NB4 (cell line): ENCODE measurements at regions not wholly inside any gene's neighbourhood (a gene's known extent, or its start where the extent isn't known, plus 50 kb on each side); places are given as distances from the start of the nearest gene placed in this dataset.

ENCODE experiments used
- DNase-seq: peaks from one replicate; pipeline ENCODE4 v3.0.0; 2010; ENCODE audit warnings: low read depth
- H3K4me3 ChIP-seq: one replicate; pipeline ENCODE4 v1.5.1; 2011; ENCODE audit warnings: mild to moderate bottlenecking, low read depth, low read length, moderate library complexity
- MYC ChIP-seq: IDR thresholded peaks from 2 replicates; pipeline ENCODE4 v1.6.1; 2011; ENCODE audit warnings: low read depth, low read length
- POLR2A ChIP-seq: IDR thresholded peaks from 2 replicates; pipeline ENCODE4 v1.6.1; 2011; ENCODE audit warnings: mild to moderate bottlenecking; ENCODE audit not compliant: insufficient read length; ENCODE audit errors: extremely low read depth
- TF ChIP-seq, protein P1 (sequence below): IDR thresholded peaks from 2 replicates; pipeline ENCODE4 v1.6.1; 2011; ENCODE audit warnings: low read depth, low read length
- TF ChIP-seq, protein P2 (sequence below): IDR thresholded peaks from one replicate; pipeline ENCODE4 v1.5.1; 2012; ENCODE audit warnings: low read depth, low read length

DNA sequence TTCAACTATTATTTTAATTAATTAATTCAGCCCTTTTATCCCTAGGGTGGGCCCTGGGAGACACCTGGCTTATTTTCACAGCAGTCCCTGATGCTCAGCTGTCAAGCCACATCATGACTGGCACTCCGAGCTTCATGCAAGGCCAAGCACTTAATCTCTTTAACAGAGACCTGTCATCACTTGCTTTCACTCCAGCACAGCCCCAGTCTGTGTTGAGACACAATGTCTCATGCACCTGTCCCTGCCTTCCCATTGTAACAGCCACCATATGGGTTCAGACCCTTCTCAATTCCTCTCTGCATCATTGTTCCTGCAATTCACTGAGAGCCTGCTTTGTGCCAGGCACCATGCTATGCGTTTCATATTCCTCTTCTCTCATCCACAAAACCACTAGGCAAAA is 222.2 kb upstream of the TENM4 start:
- TF ChIP-seq POLR2A = no peak
- TF ChIP-seq, protein P1, sequence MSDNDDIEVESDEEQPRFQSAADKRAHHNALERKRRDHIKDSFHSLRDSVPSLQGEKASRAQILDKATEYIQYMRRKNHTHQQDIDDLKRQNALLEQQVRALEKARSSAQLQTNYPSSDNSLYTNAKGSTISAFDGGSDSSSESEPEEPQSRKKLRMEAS = no peak
- TF ChIP-seq MYC = no peak
- TF ChIP-seq, protein P2, sequence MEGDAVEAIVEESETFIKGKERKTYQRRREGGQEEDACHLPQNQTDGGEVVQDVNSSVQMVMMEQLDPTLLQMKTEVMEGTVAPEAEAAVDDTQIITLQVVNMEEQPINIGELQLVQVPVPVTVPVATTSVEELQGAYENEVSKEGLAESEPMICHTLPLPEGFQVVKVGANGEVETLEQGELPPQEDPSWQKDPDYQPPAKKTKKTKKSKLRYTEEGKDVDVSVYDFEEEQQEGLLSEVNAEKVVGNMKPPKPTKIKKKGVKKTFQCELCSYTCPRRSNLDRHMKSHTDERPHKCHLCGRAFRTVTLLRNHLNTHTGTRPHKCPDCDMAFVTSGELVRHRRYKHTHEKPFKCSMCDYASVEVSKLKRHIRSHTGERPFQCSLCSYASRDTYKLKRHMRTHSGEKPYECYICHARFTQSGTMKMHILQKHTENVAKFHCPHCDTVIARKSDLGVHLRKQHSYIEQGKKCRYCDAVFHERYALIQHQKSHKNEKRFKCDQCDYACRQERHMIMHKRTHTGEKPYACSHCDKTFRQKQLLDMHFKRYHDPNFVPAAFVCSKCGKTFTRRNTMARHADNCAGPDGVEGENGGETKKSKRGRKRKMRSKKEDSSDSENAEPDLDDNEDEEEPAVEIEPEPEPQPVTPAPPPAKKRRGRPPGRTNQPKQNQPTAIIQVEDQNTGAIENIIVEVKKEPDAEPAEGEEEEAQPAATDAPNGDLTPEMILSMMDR = no peak
- no peak for DNase-seq
- no peak overlapping the region for H3K4me3 ChIP-seq

DNA sequence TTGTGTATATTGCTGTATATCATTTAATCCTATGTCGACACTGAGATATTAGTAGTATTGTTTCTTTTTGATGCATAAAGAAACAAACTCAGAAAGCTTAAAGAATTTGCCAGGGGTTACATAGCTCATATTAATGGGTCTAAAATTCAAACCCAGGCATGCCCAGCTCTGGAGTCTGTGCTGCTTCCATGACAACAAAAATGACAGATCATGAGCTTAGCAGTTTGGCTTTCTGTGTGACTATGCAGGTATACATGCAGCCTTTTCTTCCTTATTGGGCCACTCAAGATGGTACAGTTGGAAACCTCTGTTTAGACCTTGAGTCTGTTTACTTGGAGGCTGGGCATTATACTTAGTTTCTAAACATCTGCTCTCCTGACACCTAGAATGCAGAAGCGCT is 220.5 kb upstream of the TENM4 start:
- no peak overlapping the region for H3K4me3 ChIP-seq
- DNase-seq = no peak
- TF ChIP-seq POLR2A = no peak
- no peak for TF ChIP-seq MYC
- TF ChIP-seq, protein P1 = no peak
- TF ChIP-seq, protein P2 = no peak

DNA sequence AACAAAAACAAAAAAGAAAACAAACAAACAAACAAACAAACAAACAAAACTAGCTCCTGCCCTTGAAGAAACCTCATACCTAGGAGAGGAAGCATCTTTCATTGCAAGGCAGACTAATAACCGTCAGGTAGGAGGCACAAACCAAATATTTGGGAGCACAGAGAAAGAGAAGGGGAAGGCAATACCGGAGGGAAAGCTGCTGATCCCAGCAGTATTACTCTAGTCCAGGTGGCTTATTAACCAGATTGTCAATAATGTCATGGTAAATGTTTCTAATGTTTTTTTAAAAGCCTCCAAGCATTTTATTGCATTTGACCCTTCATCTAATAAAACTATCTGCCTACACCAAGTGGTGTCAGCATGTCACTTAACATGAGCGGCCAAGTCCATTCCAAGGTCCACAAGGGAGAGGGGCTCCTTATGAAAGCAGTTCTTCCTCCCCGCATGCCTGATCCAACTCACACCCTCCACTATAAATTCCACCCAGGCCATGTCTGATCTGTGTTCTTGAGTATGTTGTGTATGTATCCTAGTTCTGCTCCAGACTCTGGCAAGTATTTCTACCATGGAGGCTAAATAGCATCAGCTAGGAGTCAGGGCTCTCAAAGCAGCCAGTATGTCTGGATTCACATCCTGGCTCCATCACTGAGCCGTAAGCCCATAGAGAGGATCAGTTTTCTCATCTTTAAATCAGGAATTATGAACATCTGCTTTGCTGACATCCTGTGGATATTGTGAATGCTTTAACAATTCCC is 208.1 kb upstream of the TENM4 start:
- H3K4me3 ChIP-seq = no peak overlapping the region
- no peak for DNase-seq
- TF ChIP-seq, protein P1 = no peak
- TF ChIP-seq POLR2A = no peak
- no peak for TF ChIP-seq MYC
- TF ChIP-seq, protein P2 = no peak

DNA sequence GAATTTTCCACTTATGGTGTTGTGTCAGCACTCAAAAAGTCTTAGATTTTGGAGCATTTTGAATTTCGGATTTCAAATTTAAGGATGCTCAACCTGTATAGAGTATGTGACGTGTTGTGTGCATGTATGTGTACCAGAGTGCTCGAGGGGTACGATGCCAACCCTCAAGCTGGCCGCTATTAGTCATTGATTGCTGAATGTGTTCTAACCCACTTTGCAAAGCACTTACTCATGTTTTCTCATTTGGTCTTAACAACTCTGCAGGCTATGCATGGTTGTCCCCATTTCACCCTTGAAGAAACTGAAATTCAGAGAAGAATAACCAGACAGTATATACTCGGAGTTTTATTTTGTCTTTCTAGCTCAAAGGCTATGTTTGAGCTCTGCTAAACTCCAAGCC is 196.4 kb upstream of the TENM4 start:
- DNase-seq = no peak
- no peak overlapping the region for H3K4me3 ChIP-seq
- TF ChIP-seq, protein P1 = no peak
- TF ChIP-seq, protein P2 = no peak
- TF ChIP-seq MYC = no peak
- no peak for TF ChIP-seq POLR2A

DNA sequence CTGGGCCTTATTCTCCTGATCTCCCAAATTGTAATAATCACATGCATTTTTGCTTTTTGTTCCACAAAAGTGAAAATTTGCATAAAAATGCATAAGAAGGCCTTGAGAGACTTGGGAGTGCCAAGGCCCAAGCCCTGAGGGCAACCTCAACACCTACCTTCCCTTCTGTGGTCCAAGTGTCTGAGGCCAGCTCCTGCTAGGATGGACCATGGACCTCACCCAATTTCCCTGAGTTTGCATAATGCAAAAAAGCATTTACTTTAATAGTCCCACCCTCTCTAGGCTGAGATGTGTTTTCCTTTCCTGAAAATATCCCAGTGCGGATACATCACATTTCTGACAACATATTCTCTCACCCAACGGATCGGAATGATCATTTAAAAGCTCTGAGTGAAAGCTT is 194.1 kb upstream of the TENM4 start:
- TF ChIP-seq MYC (no peak), POLR2A (no peak)
- TF ChIP-seq, protein P2 = no peak
- TF ChIP-seq, protein P1 = no peak

More for the DNA sequence above, 194.1 kb upstream of the TENM4 start:
- H3K4me3 ChIP-seq = no peak overlapping the region
- no peak for DNase-seq
